PC-9 (cell line): ENCODE measurements at regions not wholly inside any gene's neighbourhood (a gene's known extent, or its start where the extent isn't known, plus 50 kb on each side); places are given as distances from the start of the nearest gene placed in this dataset.

Experiments used
- BruUV-seq: library from RNA; stranded (reverse); fragments of 400-500 nt; replicated peaks from 2 replicates; lab custom pipeline; 2021; lab: Mats Ljungman, UMichigan
- CTCF ChIA-PET: fragments of 300-600 bp; sonication (Branson Sonifier 250); formaldehyde crosslinking; loops from one replicate; lab custom pipeline; 2022; ENCODE audit warnings: antibody characterized with exemption; lab: Charles Lee
- POLR2A ChIA-PET: fragments of 300-600 bp; sonication (Branson Sonifier 250); formaldehyde crosslinking; loops from one replicate; lab custom pipeline; 2022; ENCODE audit warnings: antibody characterized with exemption; ENCODE audit not compliant: unreplicated experiment; lab: Charles Lee
- DNase-seq, 2 experiments: peaks; one replicate each; pipeline versions ENCODE4 v3.0.0 to v3.0.0-alpha.2; 2015 to 2022; ENCODE audit warnings: mixed read lengths in 1 of 2
- H2AFZ ChIP-seq: fragments of 200-600 bp; sonication (generic); 2 replicates; pipeline ENCODE4 v1.8.1; 2017; ENCODE audit warnings: antibody characterized with exemption
- H3F3A ChIP-seq: fragments of 200-600 bp; sonication (generic); 2 replicates; pipeline ENCODE4 v1.8.1; 2017; ENCODE audit warnings: antibody characterized with exemption, mild to moderate bottlenecking, low read depth; ENCODE audit not compliant: insufficient read depth
- H3K27ac ChIP-seq: fragments of 200-600 bp; sonication (generic); 2 replicates; pipeline ENCODE4 v1.6.1; 2016; ENCODE audit warnings: mixed run types
- H3K27me3 ChIP-seq: fragments of 200-600 bp; sonication (generic); 2 replicates; pipeline ENCODE4 v1.6.1; 2016; ENCODE audit warnings: low read depth, mixed run types; ENCODE audit not compliant: insufficient read depth
- H3K36me3 ChIP-seq: fragments of 200-600 bp; sonication (generic); 2 replicates; pipeline ENCODE4 v1.6.1; 2016; ENCODE audit warnings: low read depth, mixed run types
- H3K4me1 ChIP-seq: fragments of 200-600 bp; sonication (generic); replicated peaks from 2 replicates; pipeline ENCODE4 v1.6.1; 2016; ENCODE audit warnings: mixed run types; ENCODE audit not compliant: insufficient read depth
- H3K4me2 ChIP-seq: fragments of 200-600 bp; sonication (generic); 2 replicates; pipeline ENCODE4 v1.6.1; 2017; ENCODE audit warnings: mixed run types
- H3K4me3 ChIP-seq: fragments of 200-600 bp; sonication (generic); 2 replicates; pipeline ENCODE4 v1.6.1; 2016; ENCODE audit warnings: mixed run types
- H3K79me2 ChIP-seq: fragments of 200-600 bp; sonication (generic); 2 replicates; pipeline ENCODE4 v1.6.1; 2017; ENCODE audit warnings: low read depth, mixed run types
- H3K9me2 ChIP-seq: fragments of 200-600 bp; sonication (generic); 2 replicates; pipeline ENCODE4 v1.8.1; 2017; ENCODE audit warnings: mild to moderate bottlenecking; ENCODE audit not compliant: insufficient read depth
- H3K9me3 ChIP-seq: fragments of 200-600 bp; sonication (generic); 2 replicates; pipeline ENCODE4 v1.8.1; 2016; ENCODE audit warnings: low read depth; ENCODE audit not compliant: insufficient read depth
- H4K20me1 ChIP-seq: fragments of 200-600 bp; sonication (generic); 2 replicates; pipeline ENCODE4 v1.8.1; 2017; ENCODE audit not compliant: insufficient read depth
- CTCF ChIP-seq: fragments of 200-600 bp; sonication (generic); conservative IDR thresholded peaks from 2 replicates; pipeline ENCODE4 v1.6.1; 2017; ENCODE audit warnings: mixed run types, antibody characterized with exemption, mild to moderate bottlenecking, moderate library complexity
- EZH2 ChIP-seq: fragments of 200-600 bp; sonication (generic); IDR thresholded peaks from 2 replicates; pipeline ENCODE4 v1.8.0; 2017; ENCODE audit warnings: antibody characterized with exemption, low read depth
- intact Hi-C: fragments of 100-400 bp; cut with micrococcal nuclease; formaldehyde crosslinking; loops from one replicate; pipeline ENCODE4 v1.10.0; 2022; ENCODE audit not compliant: unreplicated experiment

- BruUV-seq: no TSS peak
- H3K4me2 ChIP-seq: no peak overlapping the region
Measured at GRCh38 chr13:62684359-62684758, 1268.7 kb upstream of the PCDH20 start.

GRCh38 chr13:62682788-62683187, 1267.1 kb upstream of the PCDH20 start:
- H4K20me1 ChIP-seq: no peaks in the 10 kb centered on the region
- H3K4me2 ChIP-seq: no peak overlapping the region
- no TSS peak for BruUV-seq
- no peaks in the 10 kb centered on the region for H3K9me3 ChIP-seq
- H3K4me1 ChIP-seq: no peaks in the 10 kb centered on the region
- no peak overlapping the region for H3K4me3 ChIP-seq
- no peaks in the 10 kb centered on the region for H3K9me2 ChIP-seq
- H3K36me3 ChIP-seq: no peaks in the 10 kb centered on the region
- ChIA-PET POLR2A (no interaction called here), CTCF (no interaction called here)
- no peak for TF ChIP-seq EZH2
- no peak for TF ChIP-seq CTCF
- H2AFZ ChIP-seq: no peak overlapping the region
- no peaks in the 10 kb centered on the region for H3F3A ChIP-seq
- H3K27ac ChIP-seq: no peak overlapping the region
- DNase-seq: no peak
- intact Hi-C loops: no loop called here
- no peaks in the 10 kb centered on the region for H3K27me3 ChIP-seq
- H3K79me2 ChIP-seq: no peaks in the 10 kb centered on the region

More at GRCh38 chr13:62684359-62684758, 1268.7 kb upstream of the PCDH20 start:
- H3K79me2 ChIP-seq: no peaks in the 10 kb centered on the region
- H3K9me3 ChIP-seq: no peaks in the 10 kb centered on the region
- intact Hi-C loops: no loop called here
- H2AFZ ChIP-seq: no peak overlapping the region
- TF ChIP-seq EZH2 (no peak), CTCF (no peak)
- no peaks in the 10 kb centered on the region for H3K27me3 ChIP-seq
- H3K9me2 ChIP-seq: no peaks in the 10 kb centered on the region
- CTCF ChIA-PET: no interaction called here
- no peaks in the 10 kb centered on the region for H3F3A ChIP-seq
- DNase-seq: no peak
- H3K27ac ChIP-seq: no peak overlapping the region
- no peak overlapping the region for H3K4me3 ChIP-seq
- no peaks in the 10 kb centered on the region for H4K20me1 ChIP-seq
- POLR2A ChIA-PET: no interaction called here
- no peaks in the 10 kb centered on the region for H3K4me1 ChIP-seq
- H3K36me3 ChIP-seq: no peaks in the 10 kb centered on the region

- POLR2A ChIA-PET: no interaction called here
- H3K4me2 ChIP-seq: peak overlapping the region; percentile 44
- no peaks in the 10 kb centered on the region for H3K9me2 ChIP-seq
- no peaks in the 10 kb centered on the region for H3K27me3 ChIP-seq
- H3K79me2 ChIP-seq: no peaks in the 10 kb centered on the region
- H3K36me3 ChIP-seq: no peaks in the 10 kb centered on the region
- no peak overlapping the region for H3K27ac ChIP-seq
- no peaks in the 10 kb centered on the region for H3F3A ChIP-seq
- intact Hi-C loops: no loop called here
- no TSS peak for BruUV-seq
- TF ChIP-seq EZH2 (no peak), CTCF (no peak)
- no peak for DNase-seq
- H4K20me1 ChIP-seq: no peaks in the 10 kb centered on the region
- H3K4me1 ChIP-seq: no peaks in the 10 kb centered on the region
- no peaks in the 10 kb centered on the region for H3K9me3 ChIP-seq
- no peak overlapping the region for H3K4me3 ChIP-seq
- H2AFZ ChIP-seq: peak overlapping the region; percentile 24; the same call in 1 of the 2 replicates
- CTCF ChIA-PET: no interaction called here
Measured at GRCh38 chr13:62678039-62678438, 1262.4 kb upstream of the PCDH20 start.
